CD4-positive, alpha-beta memory T cell (primary cell): ENCODE measurements at regions not wholly inside any gene's neighbourhood (a gene's known extent, or its start where the extent isn't known, plus 50 kb on each side); places are given as distances from the start of the nearest gene placed in this dataset.

Experiments
- CTCF ChIA-PET: fragments of 350-600 bp; sonication (Branson Sonifier 250); formaldehyde crosslinking; loops from one replicate; lab custom pipeline; 2021; ENCODE audit warnings: inconsistent platforms; ENCODE audit not compliant: partially characterized antibody; lab: Charles Lee
- POLR2A ChIA-PET: fragments of 350-600 bp; sonication (Branson Sonifier 250); formaldehyde crosslinking; loops from one replicate; lab custom pipeline; 2021; ENCODE audit not compliant: partially characterized antibody; lab: Charles Lee
- DNase-seq, 5 donors: peaks; one replicate each; pipeline versions ENCODE4 v3.0.0 to v3.0.0-alpha.2; 2020 to 2022; ENCODE audit warnings: mixed read lengths in 1 of 5
- H3K27ac ChIP-seq: one replicate; pipeline ENCODE4 v1.7.0; 2013; ENCODE audit warnings: low read depth, low read length
- H3K27me3 ChIP-seq: 2 replicates; pipeline ENCODE4 v1.7.0; 2013; ENCODE audit warnings: mild to moderate bottlenecking, low read length, moderate library complexity; ENCODE audit not compliant: insufficient read depth
- H3K36me3 ChIP-seq: 2 replicates; pipeline ENCODE4 v1.7.0; 2013; ENCODE audit warnings: mild to moderate bottlenecking, low read length, moderate library complexity; ENCODE audit not compliant: insufficient read depth
- H3K4me1 ChIP-seq: 2 replicates; pipeline ENCODE4 v1.7.0; 2013; ENCODE audit warnings: mild to moderate bottlenecking, low read length, moderate library complexity; ENCODE audit not compliant: insufficient read depth
- H3K4me3 ChIP-seq, 2 donors: one replicate each; pipeline ENCODE4 v1.7.0; 2013; ENCODE audit warnings: low read length in 2 of 2, mild to moderate bottlenecking in 1 of 2
- H3K9me3 ChIP-seq, 2 donors: one replicate each; pipeline ENCODE4 v1.7.0; 2013; ENCODE audit warnings: low read length in 2 of 2, control low read depth in 1 of 2; ENCODE audit not compliant: control insufficient read depth in 1 of 2
- H3K27ac Mint-ChIP-seq, 7 donors: one replicate each; pipeline ENCODE4 v1.8.0; 2020 to 2021; ENCODE audit warnings: mixed read lengths in 7 of 7, mild to moderate bottlenecking in 6 of 7, inconsistent platforms in 3 of 7, moderate library complexity in 3 of 7
- H3K27me3 Mint-ChIP-seq, 2 donors: one replicate each; pipeline ENCODE4 v1.8.0; 2020 to 2021; ENCODE audit warnings: mixed read lengths in 2 of 2
- H3K36me3 Mint-ChIP-seq, 2 donors: one replicate each; pipeline ENCODE4 v1.8.0; 2020 to 2021; ENCODE audit warnings: mixed read lengths in 2 of 2, inconsistent platforms in 1 of 2, mild to moderate bottlenecking in 1 of 2
- H3K4me1 Mint-ChIP-seq, 4 donors: one replicate each; pipeline ENCODE4 v1.8.0; 2020 to 2021; ENCODE audit warnings: mixed read lengths in 4 of 4, mild to moderate bottlenecking in 1 of 4
- H3K4me3 Mint-ChIP-seq, 8 donors: one replicate each; pipeline ENCODE4 v1.8.0; 2020 to 2021; ENCODE audit warnings: mixed read lengths in 8 of 8, mild to moderate bottlenecking in 7 of 8, moderate library complexity in 6 of 8, inconsistent platforms in 3 of 8
- H3K9me3 Mint-ChIP-seq, 8 donors: one replicate each; pipeline ENCODE4 v1.8.0; 2020 to 2021; ENCODE audit warnings: mixed read lengths in 8 of 8, mild to moderate bottlenecking in 5 of 8, inconsistent platforms in 3 of 8, moderate library complexity in 1 of 8
- intact Hi-C: fragments of 100-400 bp; cut with micrococcal nuclease; formaldehyde crosslinking; loops from one replicate; pipeline ENCODE4 v1.15.1; 2023

DNA sequence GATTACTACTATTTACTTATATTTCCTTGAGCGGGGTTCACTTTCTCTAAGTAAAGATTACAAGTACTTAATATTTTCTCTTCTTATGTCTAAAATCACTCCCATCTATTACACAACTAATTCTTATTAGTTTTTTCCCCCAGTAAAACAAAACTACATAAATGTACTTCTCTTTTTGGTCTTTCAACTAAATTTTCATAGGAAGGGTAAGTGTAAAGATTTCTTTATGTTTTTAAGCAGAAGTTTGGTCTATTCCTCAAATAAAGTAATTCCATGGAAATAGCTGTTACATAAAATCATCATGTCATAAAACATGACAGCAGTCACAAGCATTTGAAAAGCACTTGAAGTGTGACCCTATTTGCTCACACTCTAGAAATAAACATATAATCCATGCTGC, 249.0 kb downstream of the ZEB2 start:
- ChIA-PET POLR2A (no interaction called here), CTCF (no interaction called here)
- Mint-ChIP-seq H3K4me3 (no peak overlapping the region), H3K9me3 (no peaks in the 10 kb centered on the region), H3K36me3 (peaks cover 0 to 4% of the 10 kb centered on the region in 2 donors), H3K27ac (no peak overlapping the region), H3K27me3 (no peaks in the 10 kb centered on the region), H3K4me1 (peaks cover 11 to 27% (median 22%) of the 10 kb centered on the region in 4 donors)
- no peak overlapping the region for H3K27ac ChIP-seq
- H3K4me1 ChIP-seq: peaks cover 14% of the 10 kb centered on the region
- intact Hi-C loops: no loop called here
- H3K27me3 ChIP-seq: no peaks in the 10 kb centered on the region
- H3K4me3 ChIP-seq: no peak overlapping the region
- DNase-seq: no peak
- H3K36me3 ChIP-seq: no peaks in the 10 kb centered on the region
- H3K9me3 ChIP-seq: no peaks in the 10 kb centered on the region

DNA sequence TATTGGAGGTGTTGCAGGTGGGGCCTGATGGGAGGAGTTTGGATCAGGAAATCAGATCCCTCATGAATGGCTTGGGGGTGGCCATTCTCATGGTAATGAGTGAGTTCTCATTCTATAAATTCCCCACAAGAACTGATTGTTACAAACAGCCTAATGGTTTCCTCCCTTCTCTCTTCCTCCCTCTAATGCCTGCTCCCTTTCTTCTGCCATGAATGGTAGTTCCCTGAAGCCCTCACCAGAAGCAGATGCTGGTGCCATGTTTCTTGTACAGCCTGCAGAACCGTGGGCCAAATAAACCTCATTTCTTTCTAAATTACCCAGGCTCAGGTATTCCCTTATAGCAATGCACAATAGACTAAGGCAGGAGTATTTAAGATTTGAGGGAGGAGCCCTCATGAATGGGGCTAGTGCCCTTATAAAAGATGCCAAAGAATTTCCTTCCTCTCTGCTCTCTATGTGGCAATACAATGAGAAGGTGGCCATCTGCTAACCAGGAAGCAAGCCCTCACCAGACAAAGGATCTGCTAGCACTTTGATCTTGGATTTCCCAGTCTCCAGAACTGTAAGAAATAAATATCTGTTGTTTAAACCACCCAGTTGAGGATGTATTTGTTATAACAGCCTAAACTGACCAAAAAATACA, 251.8 kb downstream of the ZEB2 start:
- H3K27ac ChIP-seq: no peak overlapping the region
- ChIA-PET CTCF (no interaction called here), POLR2A (no interaction called here)
- no peaks in the 10 kb centered on the region for H3K9me3 ChIP-seq
- peak overlapping the region in 1 of 8 donors; percentile 22 for H3K4me3 Mint-ChIP-seq
- H3K27me3 Mint-ChIP-seq: no peaks in the 10 kb centered on the region
- peaks cover 0 to 2% (median 0%) of the 10 kb centered on the region in 8 donors for H3K9me3 Mint-ChIP-seq
- peaks cover 14% of the 10 kb centered on the region for H3K4me1 ChIP-seq
- intact Hi-C loops: no loop called here
- no peak for DNase-seq
- H3K27me3 ChIP-seq: no peaks in the 10 kb centered on the region
- H3K36me3 ChIP-seq: no peaks in the 10 kb centered on the region
- no peak overlapping the region for H3K4me3 ChIP-seq
- H3K36me3 Mint-ChIP-seq: peaks cover 0 to under 1% of the 10 kb centered on the region in 2 donors
- peaks cover 12 to 28% (median 25%) of the 10 kb centered on the region in 4 donors for H3K4me1 Mint-ChIP-seq
- peak overlapping the region in 3 of 7 donors; percentile 18 to 66 (median 27) for H3K27ac Mint-ChIP-seq

DNA sequence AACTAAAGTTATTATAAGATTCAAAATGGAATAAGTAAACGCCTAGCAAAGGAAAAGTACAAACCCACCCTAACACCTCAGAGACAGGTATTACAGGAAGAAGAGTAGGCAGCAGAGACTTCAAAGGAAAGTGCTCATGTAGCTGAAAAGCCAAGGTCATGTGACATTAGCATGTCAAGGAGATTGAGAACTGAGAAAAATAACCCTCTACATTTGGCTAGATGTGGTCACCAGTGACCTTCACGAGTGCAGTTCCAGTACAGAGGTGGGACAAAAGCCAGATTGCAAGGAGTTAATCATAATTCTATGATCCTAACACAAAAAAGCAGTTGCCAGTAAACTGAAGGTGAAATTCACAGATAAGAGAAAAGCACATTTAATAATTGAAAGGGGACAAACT, 252.7 kb downstream of the ZEB2 start:
- Mint-ChIP-seq H3K27ac (peak overlapping the region in 2 of 7 donors; percentile 1 to 15), H3K36me3 (no peaks in the 10 kb centered on the region), H3K9me3 (peaks cover 0 to 2% (median 0%) of the 10 kb centered on the region in 8 donors), H3K4me3 (peak overlapping the region in 1 of 8 donors; percentile 1), H3K27me3 (no peaks in the 10 kb centered on the region), H3K4me1 (peaks cover 12 to 28% (median 25%) of the 10 kb centered on the region in 4 donors)
- peak in 3 of 5 donors; percentile 5 to 22 (median 14) for DNase-seq
- intact Hi-C loops: loop anchor here (2.0 kb wide), 1 partner anchor 64 kb away; no protein-coding TSS in a partner anchor
- CTCF ChIA-PET: no interaction called here
- H3K4me3 ChIP-seq: no peak overlapping the region
- H3K4me1 ChIP-seq: peaks cover 14% of the 10 kb centered on the region
- H3K36me3 ChIP-seq: no peaks in the 10 kb centered on the region
- H3K9me3 ChIP-seq: no peaks in the 10 kb centered on the region
- no peak overlapping the region for H3K27ac ChIP-seq
- no peaks in the 10 kb centered on the region for H3K27me3 ChIP-seq
- POLR2A ChIA-PET: no interaction called here

DNA sequence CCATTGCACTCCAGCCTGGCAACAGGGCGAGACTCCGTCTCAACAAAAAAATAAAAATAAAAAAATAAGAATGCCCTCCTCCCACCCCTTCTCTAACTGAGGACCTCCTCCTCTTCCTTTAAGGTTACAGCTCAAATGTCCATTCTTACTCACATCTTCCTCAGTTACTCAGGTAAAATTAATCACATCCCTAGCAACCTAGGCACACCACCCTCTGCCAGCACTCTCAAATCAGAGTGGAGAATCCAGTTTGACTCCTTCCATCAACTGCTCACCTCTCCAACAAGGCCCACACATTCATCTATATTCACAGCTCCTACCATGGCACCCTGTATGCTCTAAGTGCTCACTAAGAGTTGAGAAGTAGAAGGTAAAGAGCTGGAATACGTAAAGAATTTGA, 254.3 kb downstream of the ZEB2 start:
- Mint-ChIP-seq H3K4me1 (peaks cover 16 to 34% (median 27%) of the 10 kb centered on the region in 4 donors), H3K9me3 (peaks cover 0 to 2% (median 0%) of the 10 kb centered on the region in 8 donors), H3K27ac (peak overlapping the region in 1 of 7 donors; percentile 52), H3K27me3 (no peaks in the 10 kb centered on the region), H3K36me3 (no peaks in the 10 kb centered on the region), H3K4me3 (no peak overlapping the region)
- ChIA-PET CTCF (no interaction called here), POLR2A (no interaction called here)
- peaks cover 21% of the 10 kb centered on the region for H3K4me1 ChIP-seq
- H3K36me3 ChIP-seq: no peaks in the 10 kb centered on the region
- no peak for DNase-seq
- no peaks in the 10 kb centered on the region for H3K9me3 ChIP-seq
- H3K27me3 ChIP-seq: no peaks in the 10 kb centered on the region
- H3K27ac ChIP-seq: no peak overlapping the region
- intact Hi-C loops: loop anchor here (2.0 kb wide), 1 partner anchor 65 kb away; no protein-coding TSS in a partner anchor
- no peak overlapping the region for H3K4me3 ChIP-seq

DNA sequence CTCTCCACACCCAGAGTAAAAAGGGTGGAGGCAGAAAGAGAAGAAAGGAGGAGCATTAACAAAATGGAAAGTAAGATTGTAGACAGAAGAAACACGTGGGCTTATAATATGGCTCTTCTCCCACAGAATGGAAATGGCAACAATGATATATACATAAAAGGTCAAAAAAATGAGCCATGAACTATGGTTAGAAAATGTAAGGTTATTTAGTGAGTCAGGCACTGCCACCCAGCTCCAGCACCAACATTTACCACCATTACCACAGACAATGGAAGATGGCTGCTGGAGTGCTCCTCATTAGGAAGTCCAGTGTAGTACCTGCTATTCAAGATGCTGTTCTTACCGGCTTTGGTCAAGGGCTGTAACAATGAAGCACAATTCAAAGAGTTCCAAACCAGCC, 258.0 kb downstream of the ZEB2 start:
- H3K27me3 ChIP-seq: no peaks in the 10 kb centered on the region
- H3K36me3 Mint-ChIP-seq: peaks cover 6 to 11% of the 10 kb centered on the region in 2 donors
- no peak overlapping the region for H3K27ac ChIP-seq
- no peak for DNase-seq
- peak overlapping the region in 2 of 8 donors; percentile 35 to 45 for H3K4me3 Mint-ChIP-seq
- intact Hi-C loops: no loop called here
- ChIA-PET POLR2A (no interaction called here), CTCF (no interaction called here)
- no peaks in the 10 kb centered on the region for H3K36me3 ChIP-seq
- peaks cover 13 to 26% (median 18%) of the 10 kb centered on the region in 4 donors for H3K4me1 Mint-ChIP-seq
- peak overlapping the region in 2 of 7 donors; percentile 9 to 25 for H3K27ac Mint-ChIP-seq
- no peak overlapping the region for H3K4me3 ChIP-seq
- peaks cover 17% of the 10 kb centered on the region for H3K4me1 ChIP-seq
- peaks cover 0 to 3% of the 10 kb centered on the region in 2 donors for H3K9me3 ChIP-seq
- H3K9me3 Mint-ChIP-seq: peaks cover 0 to 21% (median 14%) of the 10 kb centered on the region in 8 donors
- H3K27me3 Mint-ChIP-seq: no peaks in the 10 kb centered on the region

DNA sequence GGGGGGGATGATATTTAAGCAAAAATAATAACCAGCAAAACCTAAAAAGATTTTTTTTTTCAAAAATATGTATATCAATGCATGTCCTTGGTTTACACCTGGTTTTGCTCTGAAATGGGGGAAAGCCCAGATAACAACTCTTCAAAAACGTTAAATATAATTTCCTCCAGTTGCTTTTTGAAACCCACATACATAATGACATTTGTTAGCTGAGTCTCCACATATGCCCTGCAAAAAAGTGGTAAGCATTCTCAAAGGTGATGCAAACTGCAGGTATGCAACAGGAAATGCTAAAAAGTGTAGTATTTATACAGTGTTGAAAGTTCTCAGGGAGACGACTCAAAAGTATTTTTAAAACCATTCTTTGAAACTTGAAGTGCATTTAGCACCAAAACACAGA, 258.6 kb downstream of the ZEB2 start:
- H3K36me3 Mint-ChIP-seq: peaks cover 8 to 12% of the 10 kb centered on the region in 2 donors
- H3K27ac ChIP-seq: no peak overlapping the region
- peaks cover 13 to 24% (median 18%) of the 10 kb centered on the region in 4 donors for H3K4me1 Mint-ChIP-seq
- no peak overlapping the region for H3K27ac Mint-ChIP-seq
- H3K9me3 ChIP-seq: peaks cover 0 to 3% of the 10 kb centered on the region in 2 donors
- H3K4me3 ChIP-seq: no peak overlapping the region
- peaks cover 0 to 22% (median 15%) of the 10 kb centered on the region in 8 donors for H3K9me3 Mint-ChIP-seq
- DNase-seq: no peak
- H3K27me3 Mint-ChIP-seq: no peaks in the 10 kb centered on the region
- intact Hi-C loops: no loop called here
- H3K27me3 ChIP-seq: no peaks in the 10 kb centered on the region
- H3K36me3 ChIP-seq: no peaks in the 10 kb centered on the region
- CTCF ChIA-PET: no interaction called here
- POLR2A ChIA-PET: no interaction called here
- peaks cover 17% of the 10 kb centered on the region for H3K4me1 ChIP-seq
- H3K4me3 Mint-ChIP-seq: peak overlapping the region in 1 of 8 donors; percentile 18

DNA sequence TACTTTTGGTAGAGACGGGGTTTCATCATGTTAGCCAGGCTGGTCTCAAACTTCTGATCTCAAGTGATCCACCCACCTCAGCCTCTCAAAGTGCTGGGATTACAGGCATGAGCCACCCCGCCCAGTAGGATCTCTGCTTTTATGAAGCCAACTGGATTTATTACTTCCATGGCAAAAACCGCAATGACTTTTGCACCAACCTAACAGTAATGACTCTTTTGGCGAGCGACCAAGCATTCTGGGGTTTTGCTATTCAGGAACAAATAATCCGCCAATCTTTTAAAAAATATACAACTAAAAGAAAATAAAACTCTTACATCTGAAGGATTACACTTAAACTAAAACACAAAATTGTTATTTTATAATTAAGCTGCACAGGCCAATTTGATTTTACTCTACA, 260.6 kb downstream of the ZEB2 start:
- H3K36me3 ChIP-seq: no peaks in the 10 kb centered on the region
- H3K9me3 ChIP-seq: peaks cover 0 to 7% of the 10 kb centered on the region in 2 donors
- ChIA-PET CTCF (no interaction called here), POLR2A (no interaction called here)
- DNase-seq: no peak
- no peak overlapping the region for H3K4me3 ChIP-seq
- H3K27me3 ChIP-seq: no peaks in the 10 kb centered on the region
- Mint-ChIP-seq H3K36me3 (peaks cover 14 to 21% of the 10 kb centered on the region in 2 donors), H3K4me1 (peaks cover 13 to 19% (median 16%) of the 10 kb centered on the region in 4 donors), H3K9me3 (peaks cover 0 to 33% (median 29%) of the 10 kb centered on the region in 8 donors), H3K27me3 (no peaks in the 10 kb centered on the region), H3K4me3 (no peak overlapping the region), H3K27ac (no peak overlapping the region)
- H3K27ac ChIP-seq: no peak overlapping the region
- H3K4me1 ChIP-seq: peaks cover 20% of the 10 kb centered on the region
- intact Hi-C loops: no loop called here
